HG03060 (cell line): ENCODE measurements at regions not wholly inside any gene's neighbourhood (a gene's known extent, or its start where the extent isn't known, plus 50 kb on each side); places are given as distances from the start of the nearest gene placed in this dataset.
"Not testable (repeated sequence)": the region's sequence is repeated elsewhere in the genome, so short reads cannot be mapped to it uniquely, and the experiment has no call there.

Experiments used
- ATAC-seq: cut with Tn5 transposase; IDR thresholded peaks from one replicate; pipeline ENCODE4 v1.9.1; 2021; ENCODE audit warnings: low read depth, moderate number of reproducible peaks; ENCODE audit not compliant: unreplicated experiment

- ATAC-seq: no peak
These were observed 1221.7 kb upstream of the SPRY2 start for GRCh38 chr13:81562598-81562997.

GRCh38 chr13:81551036-81551435, 1210.1 kb upstream of the SPRY2 start:
- no peak for ATAC-seq

DNA sequence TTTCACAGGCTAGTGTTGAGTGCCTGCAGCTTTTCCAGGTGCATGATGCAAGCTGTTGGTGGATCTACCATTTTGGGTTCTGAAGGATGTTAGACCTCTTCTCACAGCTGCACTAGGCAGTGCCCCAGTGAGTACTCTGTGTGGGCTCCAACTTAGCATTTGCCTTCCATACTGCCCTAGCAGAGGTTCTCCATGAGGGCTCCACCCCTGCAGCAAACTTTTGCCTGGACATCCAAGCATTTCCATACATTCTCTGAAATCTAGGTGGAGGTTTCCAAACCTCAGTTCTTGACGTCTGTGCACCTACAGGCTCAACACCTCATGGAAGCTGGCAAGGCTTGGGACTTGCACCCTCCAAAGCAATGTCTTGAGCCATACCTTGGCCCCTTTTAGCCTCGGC, 1205.4 kb upstream of the SPRY2 start:
- ATAC-seq: not testable (repeated sequence)

DNA sequence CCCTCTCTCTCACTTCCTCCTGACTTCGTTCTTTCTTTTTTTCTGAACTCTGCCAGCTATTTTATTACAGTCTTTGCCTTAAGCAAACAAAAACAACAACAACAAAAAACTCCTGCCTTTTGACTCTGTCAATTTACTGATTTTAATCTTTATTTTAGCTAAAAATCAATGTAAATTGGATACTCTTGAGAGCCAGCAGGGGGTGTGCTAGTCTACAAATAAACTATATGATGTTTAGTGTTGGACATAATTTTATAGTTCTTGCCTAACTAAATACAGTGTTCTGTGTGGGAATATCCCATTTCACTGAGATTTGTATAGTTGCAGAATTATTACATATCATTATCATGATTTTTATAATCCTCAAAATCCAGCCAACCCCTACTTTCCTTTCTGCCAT, 1199.9 kb upstream of the SPRY2 start:
- no peak for ATAC-seq

- no peak for ATAC-seq
These were observed 1198.8 kb upstream of the SPRY2 start for GRCh38 chr13:81539643-81540150.

DNA sequence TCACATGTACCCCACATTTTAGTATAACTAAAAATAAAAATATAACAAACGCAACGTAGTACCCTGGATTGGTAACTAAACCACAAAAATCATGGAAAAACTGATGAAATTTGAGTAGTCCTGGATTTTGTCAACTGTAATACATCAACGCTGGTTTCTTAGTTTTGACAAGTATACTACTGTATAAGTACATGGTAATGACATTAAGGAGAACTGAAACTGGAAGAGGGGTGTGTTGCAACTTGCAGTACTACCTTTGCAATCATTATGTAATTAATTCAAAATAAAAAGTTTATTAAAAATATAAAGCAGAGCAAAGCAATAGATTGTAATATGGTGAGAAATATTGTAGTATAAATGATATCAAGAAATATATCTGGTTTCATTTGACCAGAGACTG, 1158.0 kb upstream of the SPRY2 start:
- no peak for ATAC-seq

- no peak for ATAC-seq
These were observed 1152.2 kb upstream of the SPRY2 start for GRCh38 chr13:81493144-81493543.

DNA sequence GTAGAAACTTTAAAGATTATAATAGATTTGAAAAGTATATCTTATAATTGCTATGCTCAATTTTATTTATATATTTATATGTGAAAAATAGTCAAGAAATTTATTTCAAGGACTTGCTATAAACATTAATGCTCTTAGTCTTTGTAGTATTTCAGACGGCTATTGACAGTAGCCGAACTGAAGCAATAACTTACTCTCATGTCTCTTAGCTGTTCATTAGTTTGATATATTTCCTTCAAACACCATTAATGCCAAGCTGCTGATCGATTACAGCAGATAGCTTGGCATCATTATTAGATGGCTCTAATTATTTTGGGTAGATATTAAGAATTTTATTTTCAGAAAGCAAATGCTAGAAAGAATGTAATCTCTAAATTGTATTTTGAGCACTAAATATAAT, 1151.5 kb upstream of the SPRY2 start:
- no peak for ATAC-seq

DNA sequence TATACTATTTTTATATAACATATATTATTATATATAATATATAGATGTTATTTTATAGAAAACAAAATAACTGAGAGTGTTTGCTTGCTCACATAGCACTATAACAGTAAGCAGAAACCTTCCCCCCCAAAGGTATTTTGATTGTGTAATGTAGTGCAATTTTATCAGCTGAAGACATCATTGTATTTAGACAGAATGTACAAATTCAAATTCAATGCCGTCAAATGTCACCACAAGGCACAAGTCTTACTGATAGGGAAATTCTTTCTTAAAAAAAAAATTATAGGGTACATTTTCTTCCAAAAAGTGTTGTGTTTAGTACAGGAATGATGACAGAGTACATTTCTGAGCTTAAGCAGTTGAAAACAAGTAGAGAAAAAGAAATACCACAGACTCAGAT, 1147.1 kb upstream of the SPRY2 start:
- no peak for ATAC-seq

DNA sequence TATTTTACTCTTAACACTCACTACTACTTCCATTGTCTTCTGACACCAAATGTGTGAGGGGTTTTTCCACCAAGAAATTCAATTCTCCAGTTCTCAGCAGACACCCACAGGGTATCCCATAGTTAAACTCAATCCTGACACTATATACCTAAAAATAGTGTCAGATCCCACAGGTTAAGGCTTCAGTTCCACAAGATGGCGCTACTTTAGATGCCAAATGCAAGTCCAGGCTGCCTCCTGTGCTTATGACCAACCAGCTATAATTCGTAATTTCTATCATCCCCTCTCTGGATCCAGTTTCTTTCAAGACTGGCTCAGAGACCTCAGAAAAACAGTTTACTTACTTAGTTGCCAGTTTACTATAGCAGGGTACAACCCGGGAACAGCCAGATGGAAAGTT, 1146.2 kb upstream of the SPRY2 start:
- no peak for ATAC-seq

DNA sequence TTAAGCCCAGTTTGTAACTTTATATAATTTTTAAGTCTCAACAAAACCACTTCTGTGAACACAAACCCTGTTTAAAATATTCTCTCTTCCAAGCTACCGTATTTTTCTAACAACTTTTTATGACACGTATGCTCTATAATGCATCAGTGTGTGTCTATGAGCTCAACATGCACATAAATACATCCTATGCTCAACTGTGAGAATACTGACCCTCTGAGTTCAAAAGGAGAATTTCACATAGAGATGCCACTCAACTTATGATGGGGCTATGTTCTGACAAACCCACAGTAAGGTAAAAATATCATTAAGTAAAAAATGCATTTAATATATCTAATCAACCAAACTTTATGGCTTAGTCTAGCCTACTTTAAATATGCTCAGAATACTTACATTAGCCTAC, 1139.7 kb upstream of the SPRY2 start:
- no peak for ATAC-seq

DNA sequence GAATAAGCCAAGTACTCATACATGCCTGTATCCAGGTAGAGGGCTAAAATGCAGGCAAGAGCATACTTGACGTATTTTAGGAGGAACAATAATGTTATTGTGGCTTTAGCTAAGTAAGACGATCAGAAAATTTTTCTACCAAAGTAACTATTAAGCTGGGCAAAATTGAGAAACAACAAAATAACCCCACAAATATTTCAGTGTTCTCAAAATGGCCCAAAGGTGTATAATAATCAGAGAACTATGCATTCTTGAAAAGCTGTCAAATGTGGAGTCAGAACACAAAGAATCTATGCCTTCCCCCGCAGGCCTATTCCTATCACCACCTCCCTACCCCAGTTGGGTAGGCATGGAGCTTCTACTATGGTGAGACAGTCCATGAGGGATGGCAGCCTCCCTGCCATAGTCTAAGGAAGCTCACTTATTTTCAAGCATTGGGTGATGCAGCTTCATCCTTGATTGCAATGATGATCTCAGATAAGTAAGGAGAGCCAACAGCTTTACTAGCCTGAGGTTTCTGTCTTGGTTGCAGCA, 1132.5 kb upstream of the SPRY2 start:
- ATAC-seq: no peak

GRCh38 chr13:81458170-81458569, 1117.2 kb upstream of the SPRY2 start:
- ATAC-seq: no peak

- no peak for ATAC-seq
These were observed 1105.5 kb upstream of the SPRY2 start for GRCh38 chr13:81446441-81446840.

DNA sequence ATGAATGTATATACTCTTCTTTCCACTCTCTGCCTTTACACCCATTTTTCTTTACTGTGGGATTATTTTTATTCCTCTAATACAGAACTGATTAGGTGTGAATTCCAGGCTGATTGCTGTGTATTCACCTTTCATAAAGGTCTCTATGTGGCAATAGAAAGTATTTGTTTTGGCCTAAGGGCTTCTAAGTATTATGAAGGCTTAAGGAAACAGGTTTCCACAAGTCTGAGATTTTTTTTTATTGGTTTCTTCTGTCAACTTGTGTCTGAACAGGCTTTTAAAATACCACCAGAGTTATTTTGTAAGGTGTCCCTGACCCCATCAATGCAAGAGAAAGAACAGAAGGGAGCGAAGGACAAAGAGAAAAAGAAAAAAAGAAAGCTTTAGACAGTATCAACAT, 1102.0 kb upstream of the SPRY2 start:
- ATAC-seq: no peak

DNA sequence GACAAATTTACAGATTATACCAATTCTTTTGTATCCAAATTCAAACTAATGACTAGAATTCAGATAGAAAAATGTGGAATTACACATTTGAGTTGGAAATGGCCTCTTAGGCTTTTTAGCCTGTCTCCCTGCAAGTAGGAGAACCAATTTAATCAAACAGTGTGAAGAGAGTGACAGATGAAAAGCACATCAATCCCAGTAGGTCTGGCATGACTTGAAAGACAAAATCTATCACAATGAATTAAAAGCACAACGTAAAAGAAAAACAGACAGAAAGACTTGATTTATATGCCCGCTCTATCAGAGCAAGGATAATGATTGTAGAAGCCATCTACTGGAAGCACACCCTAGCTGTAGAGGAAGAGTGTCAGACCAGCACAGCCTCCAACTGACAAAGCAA, 1084.4 kb upstream of the SPRY2 start:
- no peak for ATAC-seq

DNA sequence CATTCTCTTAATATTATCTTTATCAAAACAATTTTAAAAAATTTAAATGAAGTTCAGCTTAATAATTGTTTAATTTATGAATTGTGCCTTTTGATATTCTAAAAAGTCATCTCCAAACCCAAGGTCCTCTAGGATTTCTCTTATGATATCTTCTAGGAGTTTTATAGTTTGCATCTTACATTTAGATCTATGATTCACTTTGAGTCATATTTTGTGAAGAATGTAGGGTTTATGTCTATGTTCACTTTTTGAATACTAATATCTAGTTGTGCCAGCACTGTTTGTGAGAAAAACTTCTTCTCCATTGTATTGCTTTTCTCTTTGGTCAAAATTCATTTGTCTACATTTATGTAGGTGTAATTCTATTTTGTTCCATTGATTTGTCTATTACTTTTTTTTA, 1068.4 kb upstream of the SPRY2 start:
- no peak for ATAC-seq

DNA sequence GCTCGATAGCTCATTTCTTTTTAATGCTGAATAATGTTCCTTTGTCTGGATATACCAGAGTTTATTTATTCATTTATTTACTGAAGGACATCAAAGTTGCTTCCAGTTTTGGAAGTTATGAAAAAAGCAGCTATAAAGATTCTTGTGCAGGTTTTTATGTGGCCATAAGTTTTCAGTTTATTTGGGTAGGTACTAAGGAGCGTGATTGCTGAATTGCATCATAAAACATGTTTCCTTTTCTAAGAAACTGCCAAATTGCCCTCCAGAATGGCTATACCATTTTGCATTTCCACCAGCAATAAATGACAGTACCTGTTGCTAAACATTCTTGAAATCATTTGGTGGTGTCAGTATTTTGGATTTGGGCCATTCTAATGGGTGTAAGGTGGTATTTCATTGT, 1067.7 kb upstream of the SPRY2 start:
- ATAC-seq: no peak

DNA sequence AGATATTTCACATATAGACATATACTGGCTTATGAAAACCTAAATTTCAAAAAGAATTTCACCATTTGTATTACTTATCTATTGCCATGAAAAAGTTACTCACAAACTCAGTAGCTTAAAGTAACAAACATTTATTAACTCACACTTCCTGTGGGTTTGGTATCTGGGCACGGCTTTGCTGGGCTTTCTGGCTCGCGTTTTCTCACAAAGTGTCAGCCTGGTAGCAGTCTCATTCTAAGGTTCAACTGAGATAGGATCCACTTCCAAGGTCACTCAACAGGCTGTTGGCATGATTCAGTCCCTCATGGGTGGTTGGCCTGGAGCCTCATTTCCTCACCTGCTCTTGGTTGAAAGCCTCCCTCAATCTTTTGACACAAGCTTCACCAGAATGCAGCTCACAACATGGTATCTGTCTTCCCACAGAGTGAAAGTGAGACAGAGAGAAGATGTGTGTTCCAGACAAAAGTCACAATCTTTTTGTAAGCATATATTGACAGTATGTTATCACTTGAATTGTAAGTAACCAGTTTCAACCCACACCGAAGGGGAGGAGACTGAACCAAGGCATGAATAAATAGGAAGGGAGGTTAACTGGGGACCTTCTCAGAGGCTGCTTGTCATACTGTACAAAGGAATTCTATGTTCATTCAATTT, 1065.8 kb upstream of the SPRY2 start:
- peak; percentile 66 for ATAC-seq

GRCh38 chr13:81406022-81406421, 1065.1 kb upstream of the SPRY2 start:
- no peak for ATAC-seq

DNA sequence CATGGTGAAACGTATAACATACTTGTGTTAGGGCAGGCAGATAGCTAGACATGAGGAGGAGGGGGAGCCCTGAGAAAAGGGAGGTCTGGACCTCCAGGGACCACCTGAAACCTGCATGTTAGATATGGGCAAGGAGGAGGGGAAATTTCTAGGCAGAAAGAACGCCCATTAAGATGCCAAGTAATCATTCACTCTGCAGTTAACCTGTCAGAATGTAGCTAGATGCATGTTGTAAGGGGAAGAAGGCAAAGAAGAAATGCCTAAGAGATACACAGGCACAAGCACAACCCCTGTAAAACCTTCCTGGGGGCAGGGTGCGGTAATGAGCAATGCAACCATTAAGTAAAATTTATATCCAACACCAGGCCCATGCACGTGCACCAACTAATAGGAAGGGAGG, 1055.3 kb upstream of the SPRY2 start:
- ATAC-seq: no peak

GRCh38 chr13:81395368-81395767, 1054.4 kb upstream of the SPRY2 start:
- ATAC-seq: no peak

- ATAC-seq: no peak
These were observed 1053.7 kb upstream of the SPRY2 start for GRCh38 chr13:81394640-81395039.
